Transverse colon (tissue), 4 donors: ENCODE measurements at regions not wholly inside any gene's neighbourhood (a gene's known extent, or its start where the extent isn't known, plus 50 kb on each side); places are given as distances from the start of the nearest gene placed in this dataset.
"Not testable (repeated sequence)": the region's sequence is repeated elsewhere in the genome, so short reads cannot be mapped to it uniquely, and the experiment has no call there.

Source experiments
- DNase-seq: peaks from one replicate; pipeline ENCODE4 v3.0.0-alpha.2; 2019
- H3K27ac ChIP-seq, 4 donors: fragments of 200-600 bp; sonication (generic); 2 replicates each; pipeline ENCODE4 v1.5.1; 2016 to 2018; ENCODE audit warnings: inconsistent platforms in 4 of 4
- H3K27me3 ChIP-seq: fragments of 200-600 bp; sonication (generic); 2 replicates; pipeline ENCODE4 v1.5.1; 2017; ENCODE audit warnings: inconsistent platforms
- H3K36me3 ChIP-seq, 4 donors: fragments of 200-600 bp; sonication (generic); 2 replicates each; pipeline ENCODE4 v1.5.1; 2017 to 2019; ENCODE audit warnings: inconsistent platforms in 4 of 4
- H3K4me1 ChIP-seq, 4 donors: fragments of 200-600 bp; sonication (generic); 2 replicates each; pipeline ENCODE4 v1.5.1; 2017 to 2020; ENCODE audit warnings: inconsistent platforms in 4 of 4
- H3K4me3 ChIP-seq, 4 donors: fragments of 200-600 bp; sonication (generic); 1 replicate in 1 of 4; 2 replicates in 3 of 4; pipeline versions ENCODE4 v1.5.1 to v1.6.1; 2017 to 2019; ENCODE audit warnings: inconsistent platforms in 4 of 4
- H3K9me3 ChIP-seq, 2 donors: fragments of 200-600 bp; sonication (generic); 2 replicates each; pipeline ENCODE4 v1.5.1; 2017 to 2019; ENCODE audit warnings: inconsistent platforms in 2 of 2
- CTCF ChIP-seq, 5 experiments: fragments of 200-600 bp in 3 of 5; fragments of 450-650 bp in 2 of 5; sonication (generic) in 3 of 5; IDR thresholded peaks; 1 replicate in 2 of 5; 2 replicates in 3 of 5; pipeline ENCODE4 v1.5.1; 2016 to 2017; ENCODE audit warnings: antibody characterized with exemption in 5 of 5, inconsistent platforms in 3 of 5, mild to moderate bottlenecking in 2 of 5, moderate library complexity in 1 of 5
- EP300 ChIP-seq: sonication (generic); formaldehyde crosslinking; IDR thresholded peaks from one replicate; pipeline ENCODE4 v1.6.1; 2017; ENCODE audit warnings: antibody characterized with exemption, low read depth
- POLR2A ChIP-seq: fragments of 450-650 bp; IDR thresholded peaks from one replicate; pipeline ENCODE4 v1.6.1; 2016; ENCODE audit warnings: antibody characterized with exemption, mild to moderate bottlenecking, moderate library complexity
- POLR2AphosphoS5 ChIP-seq, 3 donors: sonication (generic); formaldehyde crosslinking; IDR thresholded peaks; one replicate each; pipeline ENCODE4 v1.6.1; 2016; ENCODE audit warnings: antibody characterized with exemption in 3 of 3
- WGBS, 2 donors: methylation state at CpG; one replicate each; pipeline ENCODE4 v1.1.5; 2018; ENCODE audit warnings: low coverage in 1 of 2; 5-methylcytosine and 5-hydroxymethylcytosine counted together
- in situ Hi-C, 4 donors: fragments of 200-750 bp; cut with MboI; loops; one replicate each; pipeline versions ENCODE4 v1.15.0 to v1.15.1; 2017; ENCODE audit warnings: low sequenced_read_pairs in 3 of 4, low pct_ligation_motif_present in 1 of 4, low pct_unique_long_range_greater_than_20kb in 1 of 4
- intact Hi-C: fragments of 100-400 bp; cut with DNase I; formaldehyde crosslinking; loops from one replicate; pipeline ENCODE4 v1.15.1; 2023; ENCODE audit warnings: low total_unique reads

GRCh38 chr2:106336108-106336507 lies 132.1 kb downstream of the RGPD3 start:
- Histone ChIP-seq H3K4me1 (no peaks in the 10 kb centered on the region), H3K36me3 (no peaks in the 10 kb centered on the region), H3K27ac (no peak overlapping the region), H3K4me3 (no peak overlapping the region), H3K9me3 (no peaks in the 10 kb centered on the region), H3K27me3 (peaks cover 21% of the 10 kb centered on the region)
- intact Hi-C loops, result no loop called here
- in situ Hi-C loops, result no loop called here
- no peak for TF ChIP-seq POLR2A
- no peak for TF ChIP-seq CTCF (IDR thresholded peaks at IDR 0.05)
- TF ChIP-seq POLR2AphosphoS5 (IDR thresholded peaks at IDR 0.05), result no peak
- no peak for TF ChIP-seq EP300
- WGBS, 2 donors, result 83 to 84% methylated on average over 1 to 4 of the region's 4 CpGs
- no peak for DNase-seq

- intact Hi-C loops (no loop called here), in situ Hi-C loops (no loop called here)
- Histone ChIP-seq H3K36me3 (no peaks in the 10 kb centered on the region), H3K4me3 (no peak overlapping the region), H3K27ac (no peak overlapping the region), H3K27me3 (peaks cover 13% of the 10 kb centered on the region), H3K4me1 (no peaks in the 10 kb centered on the region), H3K9me3 (no peaks in the 10 kb centered on the region)
- 8 to 31% methylated on average over 4 of the region's 4 CpGs for WGBS, 2 donors
- no peak for TF ChIP-seq CTCF (IDR thresholded peaks at IDR 0.05)
- no peak for TF ChIP-seq POLR2A
- no peak for TF ChIP-seq POLR2AphosphoS5 (IDR thresholded peaks at IDR 0.05)
- no peak for TF ChIP-seq EP300
- no peak for DNase-seq
These were observed 133.4 kb downstream of the RGPD3 start for GRCh38 chr2:106334802-106335201.

- H3K9me3 ChIP-seq, H3K4me3 ChIP-seq, DNase-seq, in situ Hi-C loops, H3K36me3 ChIP-seq, H3K27ac ChIP-seq, H3K27me3 ChIP-seq, H3K4me1 ChIP-seq, intact Hi-C loops: not testable (repeated sequence)
- WGBS, 2 donors, result 83 to 85% methylated on average over 9 to 10 of the region's 10 CpGs
These were observed 134.8 kb downstream of the RGPD3 start for GRCh38 chr2:106333253-106333873.

GRCh38 chr2:106332054-106332453 lies 136.2 kb downstream of the RGPD3 start:
- in situ Hi-C loops, result no loop called here
- H3K27me3 ChIP-seq, result peaks cover 6% of the 10 kb centered on the region

GRCh38 chr2:106330384-106331261 lies 136.5 kb upstream of the UXS1 start:
- H3K4me1 ChIP-seq, H3K27me3 ChIP-seq, DNase-seq, in situ Hi-C loops, intact Hi-C loops, H3K4me3 ChIP-seq, H3K27ac ChIP-seq, H3K36me3 ChIP-seq, H3K9me3 ChIP-seq: not testable (repeated sequence)
- WGBS, 2 donors, result 73 to 82% methylated on average over 9 to 11 of the region's 11 CpGs

More at GRCh38 chr2:106332054-106332453, 136.2 kb downstream of the RGPD3 start:
- no peak for DNase-seq
- no peak overlapping the region for H3K4me3 ChIP-seq
- no peaks in the 10 kb centered on the region for H3K9me3 ChIP-seq
- intact Hi-C loops, result no loop called here
- H3K27ac ChIP-seq, result no peak overlapping the region
- no peak for TF ChIP-seq EP300
- TF ChIP-seq POLR2AphosphoS5 (IDR thresholded peaks at IDR 0.05), result no peak
- TF ChIP-seq POLR2A, result no peak
- TF ChIP-seq CTCF (IDR thresholded peaks at IDR 0.05), result no peak
- WGBS, 2 donors, result 72 to 83% methylated on average over 3 to 4 of the region's 4 CpGs
- H3K36me3 ChIP-seq, result no peaks in the 10 kb centered on the region
- no peaks in the 10 kb centered on the region for H3K4me1 ChIP-seq
